ACC112 (cell line): ENCODE measurements at regions not wholly inside any gene's neighbourhood (a gene's known extent, or its start where the extent isn't known, plus 50 kb on each side); places are given as distances from the start of the nearest gene placed in this dataset.

Experiments used
- H2AFZ ChIP-seq: fragments of 200-600 bp; sonication (generic); one replicate; pipeline ENCODE4 v1.6.0; 2017; ENCODE audit warnings: antibody characterized with exemption, low read length; ENCODE audit not compliant: unreplicated experiment
- H3K27ac ChIP-seq: fragments of 200-600 bp; sonication (generic); 2 replicates; pipeline ENCODE4 v1.5.1; 2014; ENCODE audit warnings: low read depth, mild to moderate bottlenecking, antibody characterized with exemption, low read length, moderate library complexity
- H3K27me3 ChIP-seq: fragments of 200-600 bp; sonication (generic); 2 replicates; pipeline ENCODE4 v1.6.1; 2014; ENCODE audit warnings: mild to moderate bottlenecking, antibody characterized with exemption, low read length, moderate library complexity, mixed read lengths; ENCODE audit not compliant: insufficient read depth
- H3K36me3 ChIP-seq: fragments of 200-600 bp; sonication (generic); 2 replicates; pipeline ENCODE4 v1.6.1; 2016; ENCODE audit warnings: mild to moderate bottlenecking, antibody characterized with exemption, low read length, moderate library complexity, mixed read lengths; ENCODE audit not compliant: insufficient read depth
- H3K4me1 ChIP-seq: fragments of 200-600 bp; sonication (generic); one replicate; pipeline ENCODE4 v1.6.1; 2016; ENCODE audit warnings: low read length, mixed read lengths; ENCODE audit not compliant: insufficient read depth, unreplicated experiment, control insufficient read depth
- H3K4me3 ChIP-seq: fragments of 200-600 bp; sonication (generic); 2 replicates; pipeline ENCODE4 v1.5.1; 2014; ENCODE audit warnings: mild to moderate bottlenecking, low read depth, low read length
- H3K79me2 ChIP-seq: fragments of 200-600 bp; sonication (generic); one replicate; pipeline ENCODE4 v1.6.0; 2016; ENCODE audit warnings: low read length; ENCODE audit not compliant: control insufficient read depth, unreplicated experiment, insufficient read depth

DNA sequence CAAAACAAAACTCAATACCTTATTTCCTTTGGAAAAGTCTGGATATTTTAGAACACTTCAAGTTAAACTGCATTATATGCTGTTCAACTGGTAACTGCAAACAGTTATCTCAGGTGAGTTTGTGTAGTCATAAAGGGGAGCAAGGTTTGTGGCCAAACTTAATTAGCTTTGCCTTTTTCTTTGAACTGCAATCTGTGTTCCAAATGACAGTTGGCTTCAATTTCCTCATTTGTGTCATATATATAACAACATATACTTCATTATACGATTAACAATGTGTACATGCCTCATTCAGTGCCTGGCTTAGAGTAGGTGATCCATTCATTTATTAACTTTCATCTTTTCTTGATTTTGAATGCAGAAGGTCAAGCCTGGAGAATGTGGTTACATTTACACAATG is 55.8 kb downstream of the KCNE4 start:
- Histone ChIP-seq H3K4me1 (no peaks in the 10 kb centered on the region), H3K79me2 (no peaks in the 10 kb centered on the region), H3K36me3 (no peaks in the 10 kb centered on the region), H2AFZ (no peak overlapping the region), H3K4me3 (no peak overlapping the region), H3K27ac (no peak overlapping the region), H3K27me3 (no peaks in the 10 kb centered on the region)

DNA sequence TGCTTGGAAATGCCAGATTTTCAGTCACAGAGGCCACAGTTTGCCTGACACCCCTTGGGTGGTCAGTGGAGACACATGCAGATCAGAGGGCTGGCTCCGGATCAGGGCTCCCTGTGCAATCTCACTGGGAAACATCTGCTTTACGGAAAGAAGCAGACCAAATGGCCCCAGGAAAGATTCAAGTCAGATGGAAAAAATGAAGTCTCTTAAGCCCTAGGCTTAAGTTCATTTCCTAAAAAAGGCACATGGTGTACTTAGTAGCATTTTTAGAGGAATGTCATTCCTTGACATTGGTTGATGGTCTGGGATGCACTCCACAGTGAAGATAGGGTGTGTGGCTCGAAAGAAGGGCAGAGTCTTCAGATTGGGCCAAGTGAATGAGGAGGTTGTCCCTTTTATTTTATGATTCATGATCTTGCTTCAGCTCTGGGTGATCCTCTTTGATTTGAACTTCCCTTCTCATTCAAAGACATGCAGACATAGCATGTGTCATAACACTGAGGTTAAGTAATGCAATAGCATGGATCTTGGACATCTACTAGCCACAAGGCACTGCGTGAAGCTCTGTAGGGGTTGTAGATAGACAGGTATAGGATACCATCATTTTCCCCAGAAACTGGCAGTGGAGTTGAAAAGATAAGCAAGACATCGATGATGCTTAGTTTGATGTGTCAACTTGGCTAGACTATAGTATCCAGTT is 56.5 kb downstream of the KCNE4 start:
- Histone ChIP-seq H3K4me3 (no peak overlapping the region), H3K27me3 (no peaks in the 10 kb centered on the region), H3K79me2 (no peaks in the 10 kb centered on the region), H3K4me1 (no peaks in the 10 kb centered on the region), H3K27ac (no peak overlapping the region), H2AFZ (no peak overlapping the region), H3K36me3 (no peaks in the 10 kb centered on the region)

- H2AFZ ChIP-seq: no peak overlapping the region
- H3K36me3 ChIP-seq: no peaks in the 10 kb centered on the region
Observed at GRCh38 chr2:223109341-223109740, 57.4 kb downstream of the KCNE4 start.

GRCh38 chr2:223113161-223113560 is 61.2 kb downstream of the KCNE4 start:
- Histone ChIP-seq H3K79me2 (no peaks in the 10 kb centered on the region), H3K27ac (no peak overlapping the region), H3K4me1 (no peaks in the 10 kb centered on the region), H3K4me3 (no peak overlapping the region), H3K36me3 (no peaks in the 10 kb centered on the region), H3K27me3 (no peaks in the 10 kb centered on the region), H2AFZ (no peak overlapping the region)

More at GRCh38 chr2:223109341-223109740, 57.4 kb downstream of the KCNE4 start:
- Histone ChIP-seq H3K4me1 (no peaks in the 10 kb centered on the region), H3K27ac (no peak overlapping the region), H3K4me3 (no peak overlapping the region), H3K79me2 (no peaks in the 10 kb centered on the region), H3K27me3 (no peaks in the 10 kb centered on the region)

DNA sequence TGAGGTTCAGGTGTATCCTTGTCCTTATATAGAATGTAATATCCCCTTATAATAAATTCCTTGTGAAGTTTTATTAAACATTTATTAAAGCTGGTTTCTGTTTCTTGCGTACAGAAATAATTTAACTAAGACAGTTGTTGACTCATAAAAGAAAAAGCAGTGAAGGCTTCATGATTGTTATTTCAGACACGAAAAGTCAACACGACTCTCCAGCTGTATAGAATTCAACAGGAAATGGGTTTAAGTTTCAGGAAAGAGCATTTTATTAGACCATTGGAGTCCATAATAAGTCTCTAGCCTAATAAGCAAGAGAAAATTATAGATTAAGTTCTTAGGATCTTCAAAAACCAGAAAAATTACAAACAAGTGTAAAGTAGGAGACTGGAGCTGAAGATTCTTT is 62.2 kb downstream of the KCNE4 start:
- H3K36me3 ChIP-seq: no peaks in the 10 kb centered on the region
- H2AFZ ChIP-seq: no peak overlapping the region
- H3K4me1 ChIP-seq: no peaks in the 10 kb centered on the region
- no peaks in the 10 kb centered on the region for H3K27me3 ChIP-seq
- no peaks in the 10 kb centered on the region for H3K79me2 ChIP-seq
- no peak overlapping the region for H3K27ac ChIP-seq
- H3K4me3 ChIP-seq: no peak overlapping the region

DNA sequence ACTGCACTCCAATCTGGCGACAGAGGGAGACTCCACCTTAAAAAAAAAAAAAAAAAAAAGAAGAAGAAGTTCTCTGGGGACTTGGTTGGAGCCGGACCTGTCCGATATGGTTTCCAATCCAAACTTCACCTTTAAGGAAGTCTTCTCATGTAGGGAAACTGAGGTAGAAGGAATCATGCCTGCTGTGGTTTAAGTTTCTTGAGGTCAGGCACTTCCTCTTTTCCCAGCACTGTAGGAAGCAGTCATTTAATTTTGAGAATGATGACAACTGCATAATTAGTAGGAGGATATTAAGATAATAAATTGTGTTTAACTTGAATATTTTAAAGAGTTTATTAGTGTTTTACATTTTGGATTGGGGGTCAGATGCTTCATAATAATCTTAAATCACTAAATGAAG is 62.9 kb downstream of the KCNE4 start:
- Histone ChIP-seq H3K27me3 (no peaks in the 10 kb centered on the region), H3K4me1 (no peaks in the 10 kb centered on the region), H2AFZ (no peak overlapping the region), H3K79me2 (no peaks in the 10 kb centered on the region), H3K4me3 (no peak overlapping the region), H3K27ac (no peak overlapping the region), H3K36me3 (no peaks in the 10 kb centered on the region)

- Histone ChIP-seq H3K4me3 (no peak overlapping the region), H3K27ac (no peak overlapping the region), H2AFZ (no peak overlapping the region), H3K4me1 (no peaks in the 10 kb centered on the region), H3K36me3 (no peaks in the 10 kb centered on the region), H3K27me3 (no peaks in the 10 kb centered on the region), H3K79me2 (no peaks in the 10 kb centered on the region)
Observed at GRCh38 chr2:223117533-223117932, 65.5 kb downstream of the KCNE4 start.

GRCh38 chr2:223121283-223121682 is 69.3 kb downstream of the KCNE4 start:
- Histone ChIP-seq H3K4me3 (no peak overlapping the region), H3K36me3 (no peaks in the 10 kb centered on the region), H3K27ac (no peak overlapping the region), H3K27me3 (no peaks in the 10 kb centered on the region), H3K79me2 (no peaks in the 10 kb centered on the region), H2AFZ (no peak overlapping the region), H3K4me1 (peaks cover 4% of the 10 kb centered on the region)

DNA sequence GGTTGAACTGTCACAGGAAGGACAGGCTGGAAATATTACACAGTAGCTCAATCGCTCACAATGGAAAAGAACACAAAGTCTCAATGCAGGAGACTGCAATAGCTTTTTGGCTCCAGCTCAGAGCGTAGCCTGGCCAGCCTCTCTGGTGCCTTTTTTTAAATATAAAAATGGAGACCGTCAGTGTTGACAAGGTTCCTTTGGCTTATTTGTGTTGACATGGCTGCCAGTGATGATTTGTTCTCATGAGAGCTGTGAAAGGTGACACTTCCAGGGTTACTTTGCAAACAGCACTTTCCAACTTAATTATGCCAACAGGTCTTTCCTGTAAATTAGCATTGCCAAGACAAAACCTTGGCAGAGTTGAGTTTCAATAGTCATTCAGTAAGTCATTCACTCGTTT is 70.8 kb downstream of the KCNE4 start:
- Histone ChIP-seq H3K36me3 (no peaks in the 10 kb centered on the region), H3K4me1 (peaks cover 4% of the 10 kb centered on the region), H3K27me3 (no peaks in the 10 kb centered on the region), H2AFZ (no peak overlapping the region), H3K4me3 (no peak overlapping the region), H3K79me2 (no peaks in the 10 kb centered on the region), H3K27ac (no peak overlapping the region)

- no peaks in the 10 kb centered on the region for H3K27me3 ChIP-seq
- H2AFZ ChIP-seq: no peak overlapping the region
- no peaks in the 10 kb centered on the region for H3K36me3 ChIP-seq
- peaks cover 4% of the 10 kb centered on the region for H3K4me1 ChIP-seq
- no peak overlapping the region for H3K27ac ChIP-seq
- H3K4me3 ChIP-seq: no peak overlapping the region
- no peaks in the 10 kb centered on the region for H3K79me2 ChIP-seq
Observed at GRCh38 chr2:223123855-223124610, 72.0 kb downstream of the KCNE4 start.

GRCh38 chr2:223141606-223142005 is 89.6 kb downstream of the KCNE4 start:
- H3K27me3 ChIP-seq: no peaks in the 10 kb centered on the region
- no peaks in the 10 kb centered on the region for H3K4me1 ChIP-seq
- H2AFZ ChIP-seq: no peak overlapping the region
- no peak overlapping the region for H3K4me3 ChIP-seq
- H3K36me3 ChIP-seq: no peaks in the 10 kb centered on the region
- no peaks in the 10 kb centered on the region for H3K79me2 ChIP-seq
- H3K27ac ChIP-seq: no peak overlapping the region
